COLO668 (cell line): ENCODE measurements at regions not wholly inside any gene's neighbourhood (a gene's known extent, or its start where the extent isn't known, plus 50 kb on each side); places are given as distances from the start of the nearest gene placed in this dataset.

Experiments used
- DNase-seq: peaks from one replicate; lab custom pipeline; 2025; ENCODE audit not compliant: unreplicated experiment; lab: John Stamatoyannopoulos, UW

- no peak for DNase-seq
Measured at GRCh38 chr21:15149600-15150224, 84.9 kb upstream of the NRIP1 start.

- no peak for DNase-seq
Measured at GRCh38 chr21:15151385-15152103, 86.7 kb upstream of the NRIP1 start.

- DNase-seq, result no peak
Measured at GRCh38 chr21:15152591-15152990, 87.8 kb upstream of the NRIP1 start.

- no peak for DNase-seq
Measured at GRCh38 chr21:15159382-15160020, 94.7 kb upstream of the NRIP1 start.

- DNase-seq, result no peak
Measured at GRCh38 chr21:15160136-15160535, 95.3 kb upstream of the NRIP1 start.

GRCh38 chr21:15162921-15163320 is 98.1 kb upstream of the NRIP1 start:
- DNase-seq, result no peak

GRCh38 chr21:15164273-15164672 is 99.5 kb upstream of the NRIP1 start:
- DNase-seq, result no peak

- DNase-seq, result peak; percentile 15
Measured at GRCh38 chr21:15164678-15165303, 100.0 kb upstream of the NRIP1 start.

GRCh38 chr21:15170614-15171013 is 105.8 kb upstream of the NRIP1 start:
- no peak for DNase-seq

- DNase-seq, result no peak
Measured at GRCh38 chr21:15171546-15171945, 106.7 kb upstream of the NRIP1 start.

GRCh38 chr21:15172963-15173362 is 108.2 kb upstream of the NRIP1 start:
- DNase-seq, result no peak

GRCh38 chr21:15174923-15175322 is 110.1 kb upstream of the NRIP1 start:
- DNase-seq, result no peak

GRCh38 chr21:15182731-15183130 is 117.9 kb upstream of the NRIP1 start:
- no peak for DNase-seq

- DNase-seq, result no peak
Measured at GRCh38 chr21:15183813-15184257, 119.0 kb upstream of the NRIP1 start.

GRCh38 chr21:15190412-15190811 is 125.6 kb upstream of the NRIP1 start:
- DNase-seq, result no peak

GRCh38 chr21:15190837-15191236 is 126.0 kb upstream of the NRIP1 start:
- no peak for DNase-seq

- DNase-seq, result no peak
Measured at GRCh38 chr21:15191342-15191741, 126.5 kb upstream of the NRIP1 start.

- DNase-seq, result no peak
Measured at GRCh38 chr21:15192243-15192642, 127.4 kb upstream of the NRIP1 start.

GRCh38 chr21:15193937-15194336 is 129.1 kb upstream of the NRIP1 start:
- DNase-seq, result no peak

GRCh38 chr21:15195104-15195503 is 130.3 kb upstream of the NRIP1 start:
- DNase-seq, result no peak

GRCh38 chr21:15195768-15196167 is 131.0 kb upstream of the NRIP1 start:
- no peak for DNase-seq

- DNase-seq, result no peak
Measured at GRCh38 chr21:15197696-15198095, 132.9 kb upstream of the NRIP1 start.
